ENCODE measurements at regions not wholly inside any gene's neighbourhood (a gene's known extent, or its start where the extent isn't known, plus 50 kb on each side); places are given as distances from the start of the nearest gene placed in this dataset.

DNA sequence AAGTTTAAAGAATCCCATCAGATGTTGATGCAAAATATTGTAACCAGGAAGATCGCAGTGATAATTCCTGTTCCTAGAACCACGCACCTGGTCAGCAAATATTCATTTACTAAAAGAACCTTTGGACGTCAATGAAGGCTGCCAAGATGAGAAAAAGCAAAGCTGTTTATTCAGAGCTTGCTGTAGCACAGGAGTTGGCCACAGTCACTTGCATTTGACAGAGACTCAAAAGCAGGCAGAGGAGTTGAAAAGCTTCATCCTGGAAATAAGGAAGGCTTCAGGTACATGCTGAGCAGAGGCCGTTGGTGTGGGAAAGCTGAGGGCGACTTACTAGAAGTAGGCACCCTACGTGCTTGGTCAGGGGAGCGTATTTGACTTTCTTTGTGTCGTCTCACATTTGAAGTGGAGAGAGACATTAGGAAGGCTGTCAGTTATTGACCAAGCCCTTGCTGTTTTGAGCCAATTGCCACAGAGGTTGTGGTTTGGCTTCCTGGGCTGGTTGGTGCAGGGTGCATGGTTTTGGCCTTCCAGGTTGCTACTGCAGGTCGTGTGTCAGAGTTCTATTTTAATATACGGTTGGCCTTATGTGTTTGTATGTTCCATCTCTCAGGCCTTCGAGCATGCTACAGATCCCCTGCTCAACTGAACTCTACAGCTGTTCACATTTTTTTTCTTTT, 289.6 kb downstream of the METTL4 start:
- no peak for FAIRE-seq

DNA sequence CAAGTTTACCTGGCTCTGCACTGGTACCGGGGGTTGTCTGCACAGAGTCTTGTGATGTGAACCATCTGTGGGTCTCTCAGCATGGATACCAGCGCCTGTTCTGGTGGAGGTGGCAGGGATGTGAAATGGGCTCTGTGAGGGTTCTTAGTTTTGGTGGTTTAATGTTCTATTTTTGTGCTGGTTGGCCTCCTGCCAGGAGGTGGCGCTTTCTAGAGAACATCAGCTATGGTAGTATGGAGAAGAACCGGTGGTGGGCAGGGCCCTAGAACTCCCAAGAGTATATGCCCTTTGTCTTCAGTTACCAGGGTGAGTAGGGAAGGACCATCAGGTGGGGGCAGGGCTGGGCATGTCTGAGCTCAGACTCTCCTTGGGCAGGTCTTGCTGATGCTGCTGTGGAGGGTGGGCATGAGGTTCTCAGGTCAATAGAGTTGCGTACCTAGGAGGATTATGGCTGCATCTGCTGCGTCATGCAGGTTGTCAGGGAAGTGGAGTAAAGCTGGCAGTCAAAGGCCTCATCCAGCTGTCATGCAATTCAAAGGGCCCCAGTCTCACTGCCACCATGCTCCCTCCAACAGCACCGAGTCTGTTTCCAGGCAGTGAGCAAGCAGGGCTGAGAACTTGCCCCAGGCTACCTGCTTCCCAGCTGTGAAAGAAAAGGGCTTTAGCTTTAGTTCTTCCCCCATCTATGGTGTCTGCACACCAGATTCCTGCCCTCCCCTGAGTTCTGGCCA, 278.0 kb downstream of the METTL4 start:
- no peak for FAIRE-seq

DNA sequence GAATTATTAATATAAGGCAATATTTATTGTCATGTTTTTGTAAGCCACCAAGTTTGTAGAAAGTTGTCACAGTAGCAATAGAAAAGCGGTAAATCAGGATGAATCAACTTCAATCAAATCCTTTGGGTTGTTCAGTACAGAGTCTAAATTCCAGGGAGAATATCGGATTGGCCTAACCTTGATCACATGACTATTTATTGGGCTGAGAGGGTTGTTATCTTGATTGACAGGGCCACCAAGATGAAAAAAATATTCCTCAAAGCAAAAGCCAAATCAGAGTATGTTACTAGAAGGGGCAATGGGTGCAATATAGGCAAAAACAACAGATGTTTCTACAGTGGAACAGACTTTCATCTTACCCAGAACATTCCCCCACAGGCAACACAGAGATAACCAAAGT, 270.0 kb downstream of the METTL4 start:
- no peak for FAIRE-seq

DNA sequence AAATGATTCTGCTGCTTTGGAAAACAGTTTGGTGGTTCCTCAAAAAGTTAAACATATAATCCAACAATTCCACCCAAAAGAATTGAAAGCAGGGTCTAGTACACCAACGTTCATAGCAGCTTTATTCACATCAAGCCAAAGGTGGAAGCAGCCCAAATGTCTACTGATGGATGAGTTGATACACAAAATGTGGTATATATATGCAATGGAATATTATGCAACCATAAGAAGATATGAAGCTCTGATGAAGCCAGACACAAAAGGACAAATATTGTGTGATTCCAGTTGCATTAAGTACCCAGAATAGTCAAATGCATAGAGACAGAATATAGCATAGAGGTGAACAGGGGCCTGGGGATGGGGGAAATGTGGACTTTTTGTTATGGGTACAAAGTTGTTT, 269.3 kb downstream of the METTL4 start:
- no peak for FAIRE-seq

DNA sequence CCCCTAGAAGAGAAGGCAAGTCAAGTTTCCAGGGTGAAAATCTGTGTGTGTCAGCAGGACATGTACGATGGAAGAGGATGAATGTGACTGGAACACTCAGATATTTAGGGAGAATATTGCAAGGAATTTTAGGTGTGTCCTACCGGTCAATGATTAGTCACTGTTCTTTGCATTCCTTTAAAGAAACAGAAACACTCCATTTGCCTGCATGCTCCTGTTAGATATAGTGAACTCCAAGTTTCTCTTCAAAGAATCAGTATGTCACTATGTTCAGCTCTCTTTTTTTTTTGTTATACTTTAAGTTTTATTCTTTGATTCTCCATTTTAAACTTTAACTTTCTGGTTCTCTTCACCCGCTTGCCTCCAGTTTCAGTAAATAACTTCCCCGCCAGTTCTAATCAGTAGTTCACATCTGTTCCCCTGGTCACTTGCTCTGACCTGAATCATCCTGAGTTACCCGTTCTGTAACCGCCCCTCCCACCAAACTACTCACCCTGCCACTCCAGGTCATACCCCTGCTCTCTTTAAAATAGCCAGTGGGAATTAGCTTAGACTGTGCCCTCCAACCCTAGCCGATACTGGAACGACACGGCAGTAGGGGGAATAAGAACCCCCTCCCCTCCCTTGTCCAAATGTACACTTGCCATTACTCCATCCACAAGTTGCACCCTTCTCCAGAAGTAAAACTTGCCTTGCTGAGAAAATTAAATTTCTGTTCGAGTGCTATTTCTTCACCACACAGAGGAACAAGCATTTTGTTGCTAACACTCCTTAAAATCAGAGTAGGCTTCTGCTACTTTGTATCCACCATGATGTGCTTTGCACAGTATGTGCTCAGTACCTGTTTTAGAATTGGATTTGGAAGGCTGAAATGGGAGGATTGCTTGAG, 268.4 kb downstream of the METTL4 start:
- FAIRE-seq = no peak

DNA sequence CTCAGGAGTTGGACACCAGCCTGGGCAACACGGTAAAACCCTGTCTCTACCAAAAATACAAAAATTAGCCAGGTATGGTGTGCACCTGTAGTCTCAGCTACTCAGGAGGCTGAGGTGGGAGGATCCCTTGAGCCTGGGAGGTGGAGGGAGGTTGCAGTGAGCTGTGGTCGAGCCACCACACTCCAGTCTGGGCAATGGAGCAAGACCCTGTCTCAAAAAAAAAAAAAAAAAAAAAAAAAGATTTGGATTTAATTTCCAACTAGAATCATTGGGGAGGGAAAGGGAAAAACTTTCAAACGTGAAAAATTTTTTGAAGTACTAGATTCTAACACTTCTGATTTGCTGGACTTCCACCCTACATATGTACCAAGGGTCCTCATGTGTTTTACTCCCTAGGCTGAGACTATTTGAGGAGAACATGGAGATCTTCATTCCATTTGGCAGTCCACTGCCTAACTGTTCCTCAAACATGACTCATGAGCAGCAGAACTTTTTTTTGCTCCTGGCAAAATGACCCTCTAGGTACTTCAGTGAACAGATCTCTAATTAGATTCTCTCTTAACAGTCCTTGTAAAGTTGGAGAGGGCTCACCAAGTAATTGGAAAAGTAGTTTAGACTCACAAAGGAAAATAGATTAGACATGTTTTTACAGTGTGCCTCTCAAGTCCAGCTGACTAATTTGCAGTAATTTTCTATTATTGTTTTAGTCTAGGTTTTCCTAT, 267.6 kb downstream of the METTL4 start:
- no peak for FAIRE-seq

DNA sequence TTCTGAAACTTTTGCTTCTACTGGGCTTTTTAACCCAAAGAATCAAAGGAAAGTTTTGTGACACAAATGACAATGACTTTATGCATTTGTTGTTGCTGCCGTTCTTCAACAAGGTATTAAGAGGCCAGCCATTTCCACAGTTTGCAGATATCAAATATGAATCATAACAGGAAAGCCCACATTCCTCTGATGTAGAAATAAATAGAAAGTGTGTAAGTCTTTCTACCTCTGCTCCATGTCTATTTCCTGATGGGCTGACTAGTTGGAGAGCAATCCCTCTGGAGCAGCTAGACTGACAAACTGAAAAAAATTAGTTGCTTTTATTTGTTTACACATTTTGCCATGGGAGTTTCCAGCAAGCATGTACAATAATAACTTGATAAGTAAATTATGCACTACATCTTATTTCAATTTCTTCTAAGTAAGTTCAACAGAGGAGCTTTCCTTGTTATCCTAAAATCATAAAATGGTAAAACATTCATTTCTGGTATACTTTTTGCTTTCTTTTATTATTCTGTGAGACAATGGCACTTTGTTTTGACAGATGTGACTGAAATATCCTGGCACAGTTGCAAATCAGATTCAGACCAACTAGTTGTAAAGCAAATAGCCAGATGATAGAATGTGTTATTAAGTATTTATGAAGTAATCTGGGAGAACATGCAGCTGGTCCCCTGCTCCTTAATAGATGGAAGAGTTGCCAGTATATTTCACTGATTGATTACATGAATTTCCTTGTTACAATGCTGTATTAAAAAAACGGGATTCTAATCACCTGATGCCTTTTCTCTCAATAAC, 266.7 kb downstream of the METTL4 start:
- no peak for FAIRE-seq

DNA sequence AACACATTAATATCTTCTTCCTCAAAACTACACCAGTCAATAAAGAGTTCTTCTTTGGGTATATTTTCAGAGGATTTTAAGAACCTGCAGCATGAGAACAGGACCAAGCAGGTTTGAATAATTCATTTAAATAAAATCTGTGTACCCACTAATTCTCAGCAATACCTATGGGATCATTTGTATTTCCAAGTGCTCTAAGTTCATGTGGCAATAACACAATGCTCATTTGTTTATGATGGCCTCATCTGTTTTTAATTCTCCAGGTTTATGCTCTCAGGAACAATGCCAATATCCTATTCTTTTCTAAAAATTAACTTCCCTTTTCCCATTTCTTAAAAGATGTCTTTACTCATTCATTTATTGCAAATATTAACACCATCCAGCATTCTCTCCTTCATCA, 264.7 kb downstream of the METTL4 start:
- FAIRE-seq = no peak

DNA sequence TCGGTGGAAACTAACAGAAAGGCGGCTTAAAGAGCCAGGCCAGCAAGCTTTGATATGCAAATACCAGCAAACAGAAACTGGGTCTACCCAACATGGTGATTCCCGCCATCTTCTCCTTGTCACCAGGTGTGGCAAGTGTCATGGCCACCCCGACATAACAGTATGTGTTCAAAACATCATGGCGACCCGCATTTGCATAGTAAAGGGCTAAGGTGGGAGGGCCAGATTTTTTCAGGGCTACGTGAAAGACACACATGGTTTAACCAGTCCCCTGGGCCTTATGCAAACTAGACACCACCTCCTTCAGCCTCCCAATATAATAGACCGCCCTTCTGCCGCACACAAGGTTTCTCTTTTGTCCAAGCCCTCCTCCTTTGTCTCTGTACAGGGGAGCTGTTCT, 260.4 kb downstream of the METTL4 start:
- FAIRE-seq = no peak

DNA sequence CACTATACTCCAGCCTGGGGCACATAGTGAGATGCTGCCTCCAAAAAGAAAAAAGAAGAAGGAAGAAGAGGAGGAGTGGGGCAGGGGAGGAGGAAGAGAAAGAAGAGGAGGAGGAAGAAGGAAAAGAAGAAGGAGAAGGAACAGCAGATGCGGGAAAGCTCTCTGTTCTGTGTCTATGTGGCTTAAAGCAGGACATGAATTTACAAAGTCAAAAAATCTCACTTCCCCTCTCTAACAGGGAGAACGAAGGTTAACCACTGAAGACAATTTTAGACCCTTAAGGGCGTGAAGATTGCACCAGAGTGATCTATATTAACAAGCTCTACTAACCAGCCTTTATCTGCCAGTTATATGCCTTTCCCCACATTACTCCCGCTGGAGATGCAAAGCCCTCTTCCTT, 258.9 kb downstream of the METTL4 start:
- no peak for FAIRE-seq

DNA sequence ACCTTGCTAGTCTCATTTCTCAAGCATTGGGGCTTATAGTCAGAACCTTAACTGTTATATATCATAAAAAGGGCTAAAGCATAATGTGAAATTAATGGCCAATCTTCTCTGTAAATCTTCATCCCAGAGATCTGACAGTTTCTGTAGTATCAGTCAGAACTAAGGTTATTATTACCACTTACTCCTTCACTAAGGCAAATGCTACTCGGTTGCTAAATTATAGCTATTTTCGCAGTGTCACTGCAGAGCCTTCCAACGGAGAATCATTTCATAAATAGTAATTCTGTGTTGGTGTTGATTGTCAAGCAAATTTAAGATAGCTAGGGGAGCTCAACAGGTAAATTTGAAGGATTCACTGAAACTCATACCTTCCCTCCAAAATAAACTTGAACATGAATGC, 258.0 kb downstream of the METTL4 start:
- no peak for FAIRE-seq

DNA sequence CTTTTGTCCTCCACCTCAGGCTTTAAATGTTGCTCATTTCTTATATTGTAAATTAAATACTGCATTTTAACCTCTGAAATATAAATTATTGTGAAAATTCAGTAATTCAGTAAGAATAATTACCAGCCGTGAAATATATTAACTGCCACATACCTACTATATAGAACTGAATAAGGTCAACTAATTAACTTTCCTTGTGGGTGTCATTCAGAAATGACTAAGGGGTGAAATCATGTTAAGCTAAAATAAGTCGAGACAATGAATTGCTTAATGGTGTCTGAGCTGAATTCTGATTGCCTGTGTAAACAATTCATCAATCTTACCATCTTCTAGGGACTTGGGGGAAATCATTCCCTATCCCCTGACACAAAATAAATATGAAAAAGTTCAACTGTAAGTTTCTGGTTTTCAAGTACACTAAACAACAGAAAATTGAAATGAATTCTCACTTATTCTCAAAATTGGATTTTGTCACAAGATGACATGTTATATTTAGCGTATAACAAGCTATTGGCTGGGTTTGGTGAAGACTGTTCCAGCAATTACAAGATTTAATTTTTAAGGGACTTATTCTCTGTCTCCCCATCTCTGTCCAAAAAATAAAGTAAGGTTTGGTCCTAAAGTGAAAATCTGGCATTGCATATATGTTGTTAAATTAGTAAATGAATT, 255.1 kb downstream of the METTL4 start:
- no peak for FAIRE-seq

DNA sequence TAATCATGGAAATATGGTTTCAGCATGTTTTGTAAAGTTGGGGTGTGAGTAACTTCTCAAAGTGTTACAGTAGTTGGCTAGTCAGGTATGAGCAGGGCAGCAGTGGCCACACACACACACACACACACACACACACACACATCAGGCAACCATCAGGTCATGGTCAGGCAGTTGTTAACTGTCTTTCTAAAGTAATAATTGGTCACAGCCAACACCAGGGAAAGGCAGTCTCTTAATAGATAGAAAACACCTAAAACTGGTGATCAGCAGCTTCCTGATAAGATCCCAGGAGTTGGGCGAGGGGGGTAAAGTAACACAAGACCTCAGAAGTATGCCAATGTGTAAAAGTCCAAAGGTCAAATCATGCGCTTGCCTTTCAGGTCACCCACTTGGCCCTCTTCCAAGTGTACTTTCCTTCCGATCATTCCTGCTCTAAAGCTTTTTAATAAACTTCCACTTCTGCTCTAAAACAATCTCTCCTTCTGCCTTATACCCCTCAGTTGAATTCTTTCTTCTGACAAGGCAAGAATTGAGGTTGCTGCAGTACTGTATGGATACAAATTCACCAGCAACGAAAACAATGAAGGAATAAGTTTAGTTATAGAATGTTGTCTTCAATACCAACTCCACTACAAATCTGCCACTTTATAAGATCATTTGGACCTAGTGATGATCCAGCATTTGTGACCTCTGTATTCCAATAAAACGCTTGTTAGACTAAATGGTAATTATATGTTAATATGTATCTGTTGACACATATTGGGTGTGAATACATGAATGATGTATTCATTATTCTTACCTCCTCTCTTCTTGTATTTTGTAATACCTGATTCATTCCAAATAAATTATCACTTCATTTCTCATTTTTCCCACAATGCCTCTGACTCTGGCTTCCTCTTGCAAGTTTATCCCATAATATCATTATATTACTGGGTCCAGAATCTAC, 254.3 kb downstream of the METTL4 start:
- no peak for FAIRE-seq

DNA sequence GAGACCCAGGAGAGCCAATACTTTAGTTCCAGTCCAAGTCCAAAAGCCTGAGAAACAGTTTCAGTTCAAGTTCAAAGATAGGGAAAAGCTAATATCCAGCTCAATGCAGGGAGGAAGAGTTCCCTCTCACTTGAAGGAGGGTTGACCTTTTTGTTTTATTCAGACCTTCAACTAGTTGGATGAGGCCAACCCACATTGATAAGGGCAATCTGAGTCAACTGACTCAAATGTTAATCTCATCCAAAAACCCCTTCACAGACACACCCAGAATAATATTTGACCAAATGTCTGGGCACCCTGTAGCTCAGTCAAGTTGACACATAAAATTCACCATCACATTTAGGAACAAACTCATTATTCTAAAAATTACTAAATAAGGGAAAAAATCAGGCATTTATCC, 246.8 kb downstream of the METTL4 start:
- no peak for FAIRE-seq

DNA sequence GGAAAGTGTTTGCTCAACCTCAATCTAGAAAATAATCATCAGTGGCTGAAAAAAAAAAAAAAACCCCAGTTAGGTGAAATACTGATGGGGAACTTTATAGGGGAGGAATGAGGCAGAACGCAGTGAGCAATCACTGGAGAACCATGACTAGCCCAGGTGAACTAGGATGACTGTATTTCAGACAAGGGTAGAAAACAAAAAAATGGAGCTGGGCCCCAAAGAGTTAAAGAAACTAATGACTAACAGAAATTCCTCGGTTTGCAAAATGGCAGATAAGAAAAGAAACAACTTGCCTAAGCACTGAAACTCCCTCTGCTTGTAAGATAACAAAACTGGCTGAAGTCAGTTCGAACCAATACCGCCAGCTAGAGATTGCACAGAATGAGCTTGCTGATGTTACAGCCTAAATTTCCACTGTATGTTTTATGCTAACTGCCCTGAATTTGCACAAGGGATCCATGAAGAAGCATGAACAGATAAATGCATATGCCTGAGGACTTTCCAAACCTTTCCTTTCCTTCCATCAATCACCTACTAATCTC, 245.9 kb downstream of the METTL4 start:
- FAIRE-seq = no peak

DNA sequence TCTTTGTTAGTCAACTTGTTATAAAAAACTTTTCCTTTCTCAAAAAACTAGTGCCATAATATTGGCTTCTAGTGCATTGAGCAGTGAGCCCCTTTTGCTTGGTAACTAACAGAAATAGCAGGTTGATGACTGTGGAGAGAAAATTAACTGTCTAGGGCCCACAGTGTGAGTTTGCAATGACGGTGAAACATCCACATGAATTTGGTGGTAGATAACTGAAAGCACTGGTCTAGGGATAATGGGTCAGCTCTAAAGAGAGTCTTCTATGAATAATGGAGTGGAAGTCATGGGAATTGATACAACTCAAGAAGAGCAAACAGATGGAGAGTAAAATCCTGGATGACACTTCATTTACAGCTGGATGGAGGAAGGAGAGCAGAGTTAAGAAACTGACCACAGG, 245.4 kb downstream of the METTL4 start:
- no peak for FAIRE-seq

DNA sequence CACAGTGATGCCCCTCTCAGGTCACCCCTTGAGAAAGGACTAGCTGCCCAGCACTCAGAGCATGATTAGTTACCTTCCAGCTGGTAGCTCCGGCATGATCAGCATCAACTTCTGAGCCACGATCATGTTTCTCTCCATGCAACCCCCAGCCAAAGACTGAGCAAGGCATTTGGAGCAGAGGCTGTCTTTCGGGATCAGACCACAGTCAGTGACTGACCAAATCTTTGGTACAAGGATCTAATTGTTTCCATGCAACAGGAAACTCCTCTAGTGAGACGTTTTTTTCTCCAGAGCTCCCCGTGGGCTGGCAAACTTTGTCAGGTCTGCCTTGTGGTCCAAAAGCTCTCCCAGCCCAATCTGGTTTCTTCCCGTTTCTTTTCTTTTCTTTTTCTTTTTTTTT, 244.3 kb downstream of the METTL4 start:
- FAIRE-seq = no peak

DNA sequence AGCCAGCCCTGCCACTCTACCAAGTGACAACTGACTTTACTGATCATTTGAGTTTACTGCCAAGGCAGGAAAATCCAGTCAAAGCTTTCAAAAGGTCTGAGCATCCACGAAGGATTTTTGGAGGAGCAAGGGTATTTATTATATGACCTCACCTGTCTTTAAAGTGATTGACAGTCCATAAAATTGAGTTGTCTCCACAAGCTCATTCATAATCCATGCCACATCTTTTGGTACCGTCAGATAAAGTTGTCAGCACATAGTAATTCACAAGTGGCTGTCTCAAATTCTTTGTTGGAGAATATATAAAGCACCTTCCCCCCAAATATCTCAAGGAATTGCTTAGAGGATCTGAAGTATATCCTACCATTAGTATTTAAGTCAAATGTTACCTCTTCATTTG, 240.5 kb downstream of the METTL4 start:
- no peak for FAIRE-seq

DNA sequence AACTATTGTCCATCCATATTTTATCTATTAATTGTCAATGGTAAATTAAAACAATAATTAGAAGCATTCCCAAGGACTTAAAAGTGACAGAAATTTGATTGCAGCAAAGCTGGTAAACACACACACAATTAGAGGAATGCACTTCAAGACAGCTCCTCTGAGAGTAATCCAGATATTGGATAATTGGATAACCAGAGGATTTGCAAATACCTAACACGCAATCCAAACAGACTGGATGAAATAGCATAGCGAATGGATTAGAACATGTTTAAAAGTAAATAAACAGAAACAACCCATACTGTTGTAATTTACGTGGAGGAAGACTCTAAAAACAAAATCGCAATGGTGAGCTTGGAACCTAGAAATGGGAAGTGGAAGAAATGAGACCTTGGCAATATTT, 239.8 kb downstream of the METTL4 start:
- no peak for FAIRE-seq

Data from colon (tissue), 2 donors.